ENCODE measurements at regions not wholly inside any gene's neighbourhood (a gene's known extent, or its start where the extent isn't known, plus 50 kb on each side); places are given as distances from the start of the nearest gene placed in this dataset.

DNA sequence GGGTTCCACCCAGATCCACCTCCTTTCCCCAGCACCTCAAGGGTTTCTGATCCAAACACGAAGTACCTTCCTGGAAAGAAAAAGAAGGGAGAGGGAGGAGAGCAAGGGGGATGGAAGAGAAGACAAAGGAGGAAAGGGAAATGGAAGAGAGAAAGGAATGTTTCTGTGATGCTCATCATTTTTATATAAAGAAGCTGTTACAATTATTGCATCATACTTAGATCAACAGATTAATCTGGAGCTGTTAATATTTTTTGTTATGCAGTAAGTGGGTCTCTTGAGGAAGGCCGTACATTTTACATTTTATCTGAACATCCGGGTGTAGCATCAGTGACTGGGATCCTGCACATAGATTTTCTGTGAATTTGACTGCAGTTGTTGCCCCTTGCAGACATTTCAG is 60.6 kb upstream of the NEDD4L start:
- Histone ChIP-seq H3K4me1 (ENCODE audit: control insufficient read depth, insufficient read depth, low read length) (no peaks in the 10 kb centered on the region), H3K27me3 (ENCODE audit: control insufficient read depth, insufficient read depth, low read length) (no peaks in the 10 kb centered on the region), H3K9me3 (ENCODE audit: control insufficient read depth, insufficient read depth, low read depth, low read length) (no peaks in the 10 kb centered on the region), H3K27ac (ENCODE audit: low read length) (no peak overlapping the region), H3K4me3 (ENCODE audit: low read depth in 2 of 2, low read length in 2 of 2) (no peak overlapping the region), H3K36me3 (ENCODE audit: control insufficient read depth, insufficient read depth, low read length) (no peaks in the 10 kb centered on the region)
- DNase-seq (ENCODE audit: low read depth, low spot score), result no peak
- in situ Hi-C loops (cut with HindIII; ENCODE audit: low pct_unique_long_range_greater_than_20kb, low sequenced_read_pairs) (no loop called here), intact Hi-C loops (cut with micrococcal nuclease; ENCODE audit: unreplicated experiment) (no loop called here)
- no peak for ATAC-seq
- no TSS peak for BruUV-seq (replicated peaks)
- POLR2A ChIA-PET, result no interaction called here
- CTCF ChIA-PET, result no interaction called here
- TF ChIP-seq, protein P1, sequence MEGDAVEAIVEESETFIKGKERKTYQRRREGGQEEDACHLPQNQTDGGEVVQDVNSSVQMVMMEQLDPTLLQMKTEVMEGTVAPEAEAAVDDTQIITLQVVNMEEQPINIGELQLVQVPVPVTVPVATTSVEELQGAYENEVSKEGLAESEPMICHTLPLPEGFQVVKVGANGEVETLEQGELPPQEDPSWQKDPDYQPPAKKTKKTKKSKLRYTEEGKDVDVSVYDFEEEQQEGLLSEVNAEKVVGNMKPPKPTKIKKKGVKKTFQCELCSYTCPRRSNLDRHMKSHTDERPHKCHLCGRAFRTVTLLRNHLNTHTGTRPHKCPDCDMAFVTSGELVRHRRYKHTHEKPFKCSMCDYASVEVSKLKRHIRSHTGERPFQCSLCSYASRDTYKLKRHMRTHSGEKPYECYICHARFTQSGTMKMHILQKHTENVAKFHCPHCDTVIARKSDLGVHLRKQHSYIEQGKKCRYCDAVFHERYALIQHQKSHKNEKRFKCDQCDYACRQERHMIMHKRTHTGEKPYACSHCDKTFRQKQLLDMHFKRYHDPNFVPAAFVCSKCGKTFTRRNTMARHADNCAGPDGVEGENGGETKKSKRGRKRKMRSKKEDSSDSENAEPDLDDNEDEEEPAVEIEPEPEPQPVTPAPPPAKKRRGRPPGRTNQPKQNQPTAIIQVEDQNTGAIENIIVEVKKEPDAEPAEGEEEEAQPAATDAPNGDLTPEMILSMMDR (IDR thresholded peaks at IDR 0.05), result no peak
- TF ChIP-seq SIN3A (IDR thresholded peaks at IDR 0.05; ENCODE audit: borderline replicate concordance, insufficient read depth, low read depth, low read length) (no peak), POLR2AphosphoS5 (IDR thresholded peaks at IDR 0.05; ENCODE audit: low read depth, low read length) (no peak), TCF7L2 (IDR thresholded peaks at IDR 0.05; ENCODE audit: low read depth, low read length) (no peak)
- TF ChIP-seq, protein P2, sequence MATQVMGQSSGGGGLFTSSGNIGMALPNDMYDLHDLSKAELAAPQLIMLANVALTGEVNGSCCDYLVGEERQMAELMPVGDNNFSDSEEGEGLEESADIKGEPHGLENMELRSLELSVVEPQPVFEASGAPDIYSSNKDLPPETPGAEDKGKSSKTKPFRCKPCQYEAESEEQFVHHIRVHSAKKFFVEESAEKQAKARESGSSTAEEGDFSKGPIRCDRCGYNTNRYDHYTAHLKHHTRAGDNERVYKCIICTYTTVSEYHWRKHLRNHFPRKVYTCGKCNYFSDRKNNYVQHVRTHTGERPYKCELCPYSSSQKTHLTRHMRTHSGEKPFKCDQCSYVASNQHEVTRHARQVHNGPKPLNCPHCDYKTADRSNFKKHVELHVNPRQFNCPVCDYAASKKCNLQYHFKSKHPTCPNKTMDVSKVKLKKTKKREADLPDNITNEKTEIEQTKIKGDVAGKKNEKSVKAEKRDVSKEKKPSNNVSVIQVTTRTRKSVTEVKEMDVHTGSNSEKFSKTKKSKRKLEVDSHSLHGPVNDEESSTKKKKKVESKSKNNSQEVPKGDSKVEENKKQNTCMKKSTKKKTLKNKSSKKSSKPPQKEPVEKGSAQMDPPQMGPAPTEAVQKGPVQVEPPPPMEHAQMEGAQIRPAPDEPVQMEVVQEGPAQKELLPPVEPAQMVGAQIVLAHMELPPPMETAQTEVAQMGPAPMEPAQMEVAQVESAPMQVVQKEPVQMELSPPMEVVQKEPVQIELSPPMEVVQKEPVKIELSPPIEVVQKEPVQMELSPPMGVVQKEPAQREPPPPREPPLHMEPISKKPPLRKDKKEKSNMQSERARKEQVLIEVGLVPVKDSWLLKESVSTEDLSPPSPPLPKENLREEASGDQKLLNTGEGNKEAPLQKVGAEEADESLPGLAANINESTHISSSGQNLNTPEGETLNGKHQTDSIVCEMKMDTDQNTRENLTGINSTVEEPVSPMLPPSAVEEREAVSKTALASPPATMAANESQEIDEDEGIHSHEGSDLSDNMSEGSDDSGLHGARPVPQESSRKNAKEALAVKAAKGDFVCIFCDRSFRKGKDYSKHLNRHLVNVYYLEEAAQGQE (IDR thresholded peaks at IDR 0.05; ENCODE audit: insufficient read depth in 1 of 2, low read depth in 2 of 2, low read length in 1 of 2), result no peak

DNA sequence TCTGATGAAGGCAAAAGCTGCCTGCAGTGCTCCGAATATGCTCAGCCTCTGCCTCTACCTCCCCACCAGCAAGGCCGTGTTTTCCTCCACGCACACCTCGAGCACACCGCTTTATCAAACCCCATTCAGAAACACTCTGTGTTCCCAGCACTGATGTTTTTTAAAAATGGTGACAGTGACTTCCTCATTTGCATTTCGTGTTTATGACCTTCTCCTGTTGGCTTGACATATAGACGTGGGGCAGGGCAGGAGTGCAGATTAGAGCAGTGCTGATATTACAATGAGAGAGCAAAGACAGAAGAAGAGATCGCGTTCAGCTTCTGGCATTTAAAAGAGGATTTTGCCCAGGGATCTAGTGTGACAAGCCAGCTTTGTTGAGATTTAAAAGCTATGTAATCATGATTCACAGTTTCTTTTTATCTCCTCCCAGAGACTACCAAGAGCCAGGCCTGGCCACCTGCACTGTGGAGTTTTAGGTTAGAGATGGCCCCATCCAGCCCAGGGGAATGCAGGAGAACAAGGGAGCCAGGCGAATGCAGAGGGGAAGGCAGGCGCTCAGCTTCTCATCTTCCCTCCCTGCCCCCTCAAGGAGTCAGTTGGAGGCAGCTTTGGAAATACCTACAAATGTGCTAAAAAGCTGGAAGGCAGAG is 61.5 kb upstream of the NEDD4L start:
- H3K4me1 ChIP-seq (ENCODE audit: control insufficient read depth, insufficient read depth, low read length), result no peaks in the 10 kb centered on the region
- no peak overlapping the region for H3K27ac ChIP-seq (ENCODE audit: low read length)
- in situ Hi-C loops (cut with HindIII; ENCODE audit: low pct_unique_long_range_greater_than_20kb, low sequenced_read_pairs), result no loop called here
- H3K9me3 ChIP-seq (ENCODE audit: control insufficient read depth, insufficient read depth, low read depth, low read length), result no peaks in the 10 kb centered on the region
- TF ChIP-seq, protein P1 (IDR thresholded peaks at IDR 0.05), result no peak
- TF ChIP-seq TCF7L2 (IDR thresholded peaks at IDR 0.05; ENCODE audit: low read depth, low read length) (no peak), SIN3A (IDR thresholded peaks at IDR 0.05; ENCODE audit: borderline replicate concordance, insufficient read depth, low read depth, low read length) (no peak), POLR2AphosphoS5 (IDR thresholded peaks at IDR 0.05; ENCODE audit: low read depth, low read length) (no peak)
- TF ChIP-seq, protein P2 (IDR thresholded peaks at IDR 0.05; ENCODE audit: insufficient read depth in 1 of 2, low read depth in 2 of 2, low read length in 1 of 2), result no peak
- H3K4me3 ChIP-seq (ENCODE audit: low read depth in 2 of 2, low read length in 2 of 2), result no peak overlapping the region
- BruUV-seq (replicated peaks), result no TSS peak
- DNase-seq (ENCODE audit: low read depth, low spot score), result no peak
- no peaks in the 10 kb centered on the region for H3K27me3 ChIP-seq (ENCODE audit: control insufficient read depth, insufficient read depth, low read length)
- POLR2A ChIA-PET, result no interaction called here
- no peaks in the 10 kb centered on the region for H3K36me3 ChIP-seq (ENCODE audit: control insufficient read depth, insufficient read depth, low read length)
- CTCF ChIA-PET, result no interaction called here
- intact Hi-C loops (cut with micrococcal nuclease; ENCODE audit: unreplicated experiment), result no loop called here
- ATAC-seq, result no peak

Measured in Panc1 (cell line).